Gastrocnemius medialis (tissue), 4 donors: ENCODE measurements at regions not wholly inside any gene's neighbourhood (a gene's known extent, or its start where the extent isn't known, plus 50 kb on each side); places are given as distances from the start of the nearest gene placed in this dataset.
"Not testable (repeated sequence)": the region's sequence is repeated elsewhere in the genome, so short reads cannot be mapped to it uniquely, and the experiment has no call there.

Experiments used
- ATAC-seq, 2 donors: fragments of 150-250 bp; one replicate each; pipeline ENCODE4 v1.9.1; 2016
- DNase-seq, 2 donors: peaks; one replicate each; pipeline ENCODE4 v3.0.0-alpha.2; 2019
- H3K27ac ChIP-seq, 4 donors: fragments of 200-600 bp; sonication (generic); 1 replicate in 1 of 4; 2 replicates in 3 of 4; pipeline ENCODE4 v1.5.1; 2016 to 2018; ENCODE audit warnings: mild to moderate bottlenecking in 2 of 4, moderate library complexity in 1 of 4
- H3K27me3 ChIP-seq, 3 donors: fragments of 200-600 bp; sonication (generic) in 2 of 3; 1 replicate in 1 of 3; 2 replicates in 2 of 3; pipeline versions ENCODE4 v1.5.1 to v1.6.0; 2016 to 2019; ENCODE audit warnings: mild to moderate bottlenecking in 1 of 3, moderate library complexity in 1 of 3
- H3K36me3 ChIP-seq, 2 donors: fragments of 200-600 bp; sonication (generic) in 1 of 2; one replicate each; pipeline ENCODE4 v1.5.1; 2017 to 2018
- H3K4me1 ChIP-seq, 2 donors: fragments of 200-600 bp; sonication (generic) in 1 of 2; one replicate each; pipeline ENCODE4 v1.5.1; 2016 to 2017; ENCODE audit warnings: mild to moderate bottlenecking in 2 of 2
- H3K4me3 ChIP-seq, 4 donors: fragments of 200-600 bp; sonication (generic) in 3 of 4; 1 replicate in 1 of 4; 2 replicates in 3 of 4; pipeline ENCODE4 v1.5.1; 2016 to 2019; ENCODE audit warnings: mild to moderate bottlenecking in 2 of 4
- H3K9me3 ChIP-seq, 3 donors: fragments of 200-600 bp; sonication (generic) in 2 of 3; 1 replicate in 1 of 3; 2 replicates in 2 of 3; pipeline ENCODE4 v1.5.1; 2016 to 2019
- POLR2A ChIP-seq, 2 donors: fragments of 450-650 bp; IDR thresholded peaks; one replicate each; pipeline ENCODE4 v1.6.1; 2017; ENCODE audit warnings: antibody characterized with exemption in 2 of 2, mild to moderate bottlenecking in 2 of 2, moderate library complexity in 2 of 2
- in situ Hi-C, 4 donors: fragments of 200-750 bp; cut with MboI; loops; one replicate each; pipeline versions ENCODE4 v1.15.0 to v1.8.0; 2017; ENCODE audit warnings: low sequenced_read_pairs in 4 of 4
- intact Hi-C: fragments of 100-400 bp; cut with DNase I; formaldehyde crosslinking; loops from one replicate; pipeline ENCODE4 v1.15.1; 2023; ENCODE audit warnings: low total_unique reads
- TF ChIP-seq, protein P1 (sequence below), 5 experiments: fragments of 450-650 bp in 3 of 5; fragments of 200-600 bp in 2 of 5; sonication (generic) in 2 of 5; IDR thresholded peaks in 4 of 5; conservative IDR thresholded peaks in 1 of 5; 1 replicate in 4 of 5; 2 replicates in 1 of 5; pipeline ENCODE4 v1.5.1; 2016 to 2019; ENCODE audit warnings: antibody characterized with exemption in 5 of 5, mild to moderate bottlenecking in 3 of 5, moderate library complexity in 3 of 5

DNA sequence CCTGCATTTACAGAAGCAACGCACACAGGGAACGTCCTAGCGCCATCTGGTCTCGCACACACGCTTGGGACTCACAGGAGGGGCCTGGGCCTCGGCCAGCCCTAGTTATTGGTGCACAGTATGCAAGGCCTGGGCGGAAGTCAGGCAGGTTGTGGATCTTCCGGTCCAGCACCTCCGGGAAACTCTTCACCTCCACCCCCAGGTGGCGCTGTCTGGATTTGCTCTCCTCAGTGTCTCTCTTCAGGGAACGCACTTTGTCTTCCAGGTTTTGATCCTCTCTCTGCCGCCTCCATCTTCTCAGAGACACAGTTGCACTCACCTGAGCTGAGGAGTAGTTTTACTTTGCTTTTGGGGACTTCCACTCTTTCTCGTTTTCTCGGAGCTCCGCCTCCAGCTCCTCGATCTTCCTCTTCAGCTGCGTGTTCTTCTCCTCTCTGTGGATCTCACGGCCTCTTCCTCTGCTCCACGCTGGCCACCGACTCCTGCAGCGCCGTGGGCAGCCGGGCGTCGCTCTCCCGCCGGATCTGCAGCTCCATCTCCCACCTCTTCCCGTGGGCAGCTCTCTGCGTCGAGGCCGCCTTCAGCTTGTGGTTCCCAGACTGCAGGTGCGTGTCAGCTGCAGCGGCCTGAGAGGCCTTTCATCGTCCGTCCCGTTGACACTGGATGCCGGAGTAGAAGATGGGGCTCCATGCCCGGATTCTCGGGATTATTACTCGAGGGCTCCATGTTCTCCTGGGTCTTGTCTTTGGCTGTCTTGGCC is 933.8 kb downstream of the TMEM121 start:
- intact Hi-C loops (no loop called here), in situ Hi-C loops (no loop called here)
- no peaks in the 10 kb centered on the region for H3K36me3 ChIP-seq
- H3K4me1 ChIP-seq = no peaks in the 10 kb centered on the region
- TF ChIP-seq POLR2A (IDR thresholded peaks at IDR 0.05) = no peak
- TF ChIP-seq, protein P1, sequence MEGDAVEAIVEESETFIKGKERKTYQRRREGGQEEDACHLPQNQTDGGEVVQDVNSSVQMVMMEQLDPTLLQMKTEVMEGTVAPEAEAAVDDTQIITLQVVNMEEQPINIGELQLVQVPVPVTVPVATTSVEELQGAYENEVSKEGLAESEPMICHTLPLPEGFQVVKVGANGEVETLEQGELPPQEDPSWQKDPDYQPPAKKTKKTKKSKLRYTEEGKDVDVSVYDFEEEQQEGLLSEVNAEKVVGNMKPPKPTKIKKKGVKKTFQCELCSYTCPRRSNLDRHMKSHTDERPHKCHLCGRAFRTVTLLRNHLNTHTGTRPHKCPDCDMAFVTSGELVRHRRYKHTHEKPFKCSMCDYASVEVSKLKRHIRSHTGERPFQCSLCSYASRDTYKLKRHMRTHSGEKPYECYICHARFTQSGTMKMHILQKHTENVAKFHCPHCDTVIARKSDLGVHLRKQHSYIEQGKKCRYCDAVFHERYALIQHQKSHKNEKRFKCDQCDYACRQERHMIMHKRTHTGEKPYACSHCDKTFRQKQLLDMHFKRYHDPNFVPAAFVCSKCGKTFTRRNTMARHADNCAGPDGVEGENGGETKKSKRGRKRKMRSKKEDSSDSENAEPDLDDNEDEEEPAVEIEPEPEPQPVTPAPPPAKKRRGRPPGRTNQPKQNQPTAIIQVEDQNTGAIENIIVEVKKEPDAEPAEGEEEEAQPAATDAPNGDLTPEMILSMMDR (IDR thresholded peaks at IDR 0.05 in 4 of 5, conservative IDR thresholded peaks at IDR 0.05 in 1 of 5) = no peak
- ATAC-seq (no peak), DNase-seq (no peak)
- H3K9me3 ChIP-seq = no peaks in the 10 kb centered on the region
- no peak overlapping the region for H3K4me3 ChIP-seq
- no peak overlapping the region for H3K27ac ChIP-seq
- no peaks in the 10 kb centered on the region for H3K27me3 ChIP-seq

DNA sequence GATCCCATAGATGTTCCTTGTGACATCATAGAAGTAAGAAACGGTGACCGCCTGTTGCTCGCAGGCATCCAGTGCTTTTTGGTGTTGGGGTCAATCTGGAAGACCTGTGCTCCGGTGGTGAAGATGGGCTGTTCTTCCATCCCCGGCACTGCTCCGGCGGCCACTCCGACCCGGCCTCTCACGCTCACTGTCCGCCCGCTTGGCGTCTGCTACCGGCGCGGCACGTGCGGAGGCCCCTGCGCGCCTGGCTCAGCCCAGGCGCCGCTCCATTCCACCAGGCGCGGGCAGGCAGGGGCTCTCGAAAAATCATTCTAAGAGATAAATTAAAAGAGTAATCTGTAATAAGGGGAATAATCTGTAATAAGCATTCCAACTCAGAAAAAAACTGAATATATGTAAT is 934.5 kb downstream of the TMEM121 start:
- DNase-seq (no peak), ATAC-seq (no peak)
- Histone ChIP-seq H3K4me1 (no peaks in the 10 kb centered on the region), H3K27me3 (no peaks in the 10 kb centered on the region), H3K36me3 (no peaks in the 10 kb centered on the region), H3K4me3 (no peak overlapping the region), H3K27ac (no peak overlapping the region), H3K9me3 (no peaks in the 10 kb centered on the region)
- in situ Hi-C loops = no loop called here
- intact Hi-C loops = no loop called here
- TF ChIP-seq, protein P1 (IDR thresholded peaks at IDR 0.05 in 4 of 5, conservative IDR thresholded peaks at IDR 0.05 in 1 of 5) = no peak
- no peak for TF ChIP-seq POLR2A (IDR thresholded peaks at IDR 0.05)

DNA sequence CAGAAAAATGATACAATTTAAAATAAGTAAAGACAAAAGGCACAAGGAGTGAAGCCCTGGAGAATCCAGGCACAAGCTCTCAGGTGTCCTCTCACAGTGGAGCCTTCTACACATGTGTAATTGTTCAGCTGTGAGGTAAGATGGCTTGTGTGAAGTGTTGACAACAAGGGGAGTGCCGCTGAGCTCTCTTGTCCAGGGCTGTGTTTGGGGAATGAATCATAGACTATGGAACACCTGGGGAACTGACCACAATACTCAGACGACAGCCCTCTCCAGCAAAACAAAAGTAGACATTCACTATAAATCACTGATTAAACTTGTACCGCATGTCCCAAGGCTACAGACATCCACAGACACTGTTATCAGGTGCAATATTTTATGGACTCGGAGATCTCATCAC is 940.1 kb downstream of the TMEM121 start:
- H3K36me3 ChIP-seq, H3K9me3 ChIP-seq, H3K4me1 ChIP-seq, H3K27me3 ChIP-seq, H3K4me3 ChIP-seq, H3K27ac ChIP-seq, ATAC-seq, DNase-seq, intact Hi-C loops, in situ Hi-C loops: not testable (repeated sequence)

DNA sequence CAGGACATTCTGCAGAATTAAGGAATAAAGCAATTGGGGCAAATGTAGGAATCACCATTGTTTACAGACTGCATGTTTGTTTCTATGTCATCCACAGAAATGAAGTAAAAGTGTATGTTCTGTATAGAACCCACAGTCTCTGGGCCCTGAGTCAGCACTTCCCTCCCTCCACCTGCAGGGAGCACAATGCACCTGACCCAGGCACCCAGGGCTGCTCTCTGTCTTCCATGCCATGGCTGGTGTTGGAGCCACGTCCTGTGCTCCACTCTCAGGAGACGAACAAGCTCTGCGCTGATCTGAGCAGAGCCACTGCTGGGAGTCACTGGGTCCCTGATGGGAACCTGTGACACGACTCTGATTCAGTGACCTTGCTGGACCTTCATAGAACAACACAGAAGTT is 942.5 kb downstream of the TMEM121 start:
- DNase-seq, H3K4me3 ChIP-seq, H3K36me3 ChIP-seq, H3K4me1 ChIP-seq, H3K27ac ChIP-seq, in situ Hi-C loops, ATAC-seq, intact Hi-C loops, H3K9me3 ChIP-seq, H3K27me3 ChIP-seq: not testable (repeated sequence)

DNA sequence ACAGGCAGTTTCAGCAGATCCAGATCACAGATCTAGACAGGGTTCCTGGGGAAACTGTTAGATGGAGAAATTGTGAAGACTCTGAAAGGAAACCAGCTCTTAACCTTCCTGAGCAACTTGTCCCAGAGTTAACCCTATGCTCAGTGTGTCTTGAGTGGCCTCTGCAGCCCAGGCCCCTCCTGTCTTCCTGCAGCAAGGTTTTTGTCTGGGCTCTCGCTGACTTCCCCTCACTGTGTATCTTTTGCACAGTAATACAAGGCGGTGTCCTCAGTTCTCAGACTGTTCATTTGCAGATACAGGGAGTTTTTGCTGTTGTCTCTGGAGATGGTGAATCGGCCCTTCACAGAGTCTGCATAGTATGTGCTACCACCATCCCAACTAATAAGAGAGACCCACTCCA is 943.6 kb downstream of the TMEM121 start:
- in situ Hi-C loops, H3K4me1 ChIP-seq, intact Hi-C loops, H3K4me3 ChIP-seq, DNase-seq, H3K36me3 ChIP-seq, H3K27ac ChIP-seq, ATAC-seq, H3K9me3 ChIP-seq, H3K27me3 ChIP-seq: not testable (repeated sequence)

DNA sequence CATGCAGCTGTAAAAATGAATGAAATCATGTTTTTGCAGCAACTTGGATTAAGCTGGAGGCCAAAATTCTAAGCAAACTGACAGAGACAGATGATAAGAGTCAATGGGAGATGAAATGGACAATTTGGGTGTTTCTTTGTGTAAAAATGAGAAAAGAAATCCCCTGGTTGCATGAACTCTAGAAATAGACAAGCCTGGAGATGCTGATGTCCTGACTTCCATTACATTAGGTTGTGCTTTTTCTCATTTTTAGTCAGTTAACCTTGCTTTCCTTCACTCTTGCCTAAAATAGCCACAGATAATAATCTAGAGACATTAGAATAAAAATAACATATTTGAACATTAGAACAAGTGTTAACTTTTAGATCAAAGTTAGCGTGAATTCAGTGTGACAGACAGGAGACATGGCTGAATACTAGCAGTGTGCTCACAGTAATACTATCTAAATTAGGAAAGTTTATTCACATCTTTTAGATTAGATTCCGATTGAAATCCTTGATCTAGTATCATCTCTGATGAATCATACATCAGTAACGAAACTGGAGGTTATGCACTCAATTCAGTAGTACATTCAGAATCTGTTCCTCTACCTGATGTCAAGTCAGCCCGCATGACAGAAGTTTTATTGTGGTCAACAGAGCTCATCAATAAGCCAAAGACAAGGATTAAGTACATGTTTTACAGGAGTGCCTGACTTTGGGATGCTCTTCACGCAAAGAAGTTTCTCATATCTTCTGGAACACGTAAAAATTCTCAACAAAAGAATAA is 948.1 kb downstream of the TMEM121 start:
- H3K4me3 ChIP-seq, ATAC-seq, H3K9me3 ChIP-seq, DNase-seq, H3K27me3 ChIP-seq, in situ Hi-C loops, H3K4me1 ChIP-seq, intact Hi-C loops, H3K36me3 ChIP-seq, H3K27ac ChIP-seq: not testable (repeated sequence)

DNA sequence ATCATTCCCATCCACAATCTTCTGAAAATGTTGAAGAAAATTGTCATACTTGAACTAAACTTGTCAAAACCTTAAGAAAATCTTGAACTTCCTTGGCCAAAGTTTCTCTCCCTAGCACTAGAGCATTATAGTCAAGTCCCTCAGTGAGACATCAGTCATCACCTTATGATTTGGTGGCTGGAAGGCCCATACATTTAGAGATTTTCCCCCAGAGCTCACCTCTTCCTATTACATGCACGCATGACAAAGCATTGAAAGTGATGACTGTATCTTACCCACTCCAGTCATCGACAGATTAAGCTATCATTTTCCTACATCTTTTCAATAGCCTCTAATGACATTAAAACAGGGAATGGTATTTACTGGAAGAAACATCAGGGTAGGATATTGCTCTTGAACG is 948.8 kb downstream of the TMEM121 start:
- H3K4me3 ChIP-seq, in situ Hi-C loops, H3K27ac ChIP-seq, H3K4me1 ChIP-seq, intact Hi-C loops, DNase-seq, H3K9me3 ChIP-seq, H3K27me3 ChIP-seq, ATAC-seq, H3K36me3 ChIP-seq: not testable (repeated sequence)

DNA sequence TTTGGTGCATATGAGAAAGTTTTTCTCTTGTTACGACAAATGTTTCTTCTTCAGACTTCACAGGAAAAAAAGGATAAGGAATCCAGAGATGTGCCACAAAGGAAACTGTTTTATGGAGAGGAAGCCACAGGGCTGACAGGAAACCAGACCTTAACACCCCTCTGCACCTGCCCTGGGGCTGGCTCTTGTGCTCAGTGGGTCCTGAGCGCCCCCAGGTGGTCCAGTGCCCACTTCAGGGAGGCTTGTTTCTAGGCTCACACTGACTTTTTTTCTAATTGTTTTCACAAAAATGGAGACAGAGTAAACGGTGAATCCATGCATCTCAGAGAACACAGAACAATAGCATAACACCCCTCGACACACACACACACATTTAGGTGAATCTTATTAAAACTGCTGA is 951.2 kb downstream of the TMEM121 start:
- DNase-seq, H3K27ac ChIP-seq, H3K4me1 ChIP-seq, intact Hi-C loops, H3K4me3 ChIP-seq, in situ Hi-C loops, H3K36me3 ChIP-seq, H3K27me3 ChIP-seq, H3K9me3 ChIP-seq, ATAC-seq: not testable (repeated sequence)

DNA sequence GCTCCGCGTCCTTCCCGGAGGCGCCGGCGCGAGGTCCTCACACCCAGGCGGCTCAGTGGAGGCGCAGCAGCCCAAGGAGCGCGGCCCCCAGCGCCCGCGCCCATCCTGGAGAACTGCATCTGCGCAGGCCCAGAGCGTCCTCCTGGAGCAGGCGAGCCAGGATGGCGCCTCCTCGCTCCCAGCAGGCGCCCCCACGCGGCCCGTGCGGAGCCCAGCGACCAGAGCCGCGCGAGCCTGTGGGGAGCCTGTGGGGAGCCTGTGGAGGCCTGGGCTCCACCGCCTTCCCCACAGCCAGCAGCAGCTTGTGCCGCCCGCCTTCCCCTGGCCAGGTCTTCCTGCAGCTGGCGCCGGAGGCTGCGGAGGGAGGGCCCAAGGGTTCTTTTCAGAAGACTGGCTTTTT is 953.9 kb downstream of the TMEM121 start:
- H3K27ac ChIP-seq, DNase-seq, H3K27me3 ChIP-seq, in situ Hi-C loops, H3K36me3 ChIP-seq, intact Hi-C loops, H3K4me3 ChIP-seq, ATAC-seq, H3K9me3 ChIP-seq, H3K4me1 ChIP-seq: not testable (repeated sequence)

DNA sequence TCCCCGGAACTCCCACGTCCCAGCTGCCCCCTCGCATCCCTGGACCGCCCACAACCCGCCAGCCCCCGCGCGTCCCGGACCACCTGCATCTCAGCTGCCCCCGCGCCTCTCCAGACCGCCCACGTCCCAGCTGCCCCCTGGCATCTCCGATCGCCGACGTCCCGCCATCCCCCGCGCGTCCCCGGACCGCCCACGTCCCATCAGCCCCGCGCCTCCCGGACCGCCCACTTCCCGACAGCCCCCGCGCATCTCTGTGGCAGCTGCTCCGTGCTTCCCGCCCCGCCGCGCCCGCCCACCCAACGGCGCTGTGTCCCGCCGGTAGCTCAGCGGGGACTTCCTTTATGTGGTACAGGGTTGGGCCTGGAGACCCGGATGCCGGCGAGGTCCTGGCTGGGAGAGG is 955.8 kb downstream of the TMEM121 start:
- H3K4me1 ChIP-seq, H3K36me3 ChIP-seq, intact Hi-C loops, H3K27ac ChIP-seq, DNase-seq, H3K9me3 ChIP-seq, H3K27me3 ChIP-seq, in situ Hi-C loops, H3K4me3 ChIP-seq, ATAC-seq: not testable (repeated sequence)
